Ishikawa (cell line): ENCODE measurements at regions not wholly inside any gene's neighbourhood (a gene's known extent, or its start where the extent isn't known, plus 50 kb on each side); places are given as distances from the start of the nearest gene placed in this dataset.

Experiments
- EP300 ChIP-seq: IDR thresholded peaks from 2 replicates; pipeline ENCODE4 v1.6.1; 2012; ENCODE audit warnings: borderline replicate concordance
- TF ChIP-seq, protein P1 (sequence below): IDR thresholded peaks from 2 replicates; pipeline ENCODE4 v1.6.1; 2012; ENCODE audit warnings: low read depth, mild to moderate bottlenecking

- TF ChIP-seq EP300: no peak
- TF ChIP-seq, protein P1, sequence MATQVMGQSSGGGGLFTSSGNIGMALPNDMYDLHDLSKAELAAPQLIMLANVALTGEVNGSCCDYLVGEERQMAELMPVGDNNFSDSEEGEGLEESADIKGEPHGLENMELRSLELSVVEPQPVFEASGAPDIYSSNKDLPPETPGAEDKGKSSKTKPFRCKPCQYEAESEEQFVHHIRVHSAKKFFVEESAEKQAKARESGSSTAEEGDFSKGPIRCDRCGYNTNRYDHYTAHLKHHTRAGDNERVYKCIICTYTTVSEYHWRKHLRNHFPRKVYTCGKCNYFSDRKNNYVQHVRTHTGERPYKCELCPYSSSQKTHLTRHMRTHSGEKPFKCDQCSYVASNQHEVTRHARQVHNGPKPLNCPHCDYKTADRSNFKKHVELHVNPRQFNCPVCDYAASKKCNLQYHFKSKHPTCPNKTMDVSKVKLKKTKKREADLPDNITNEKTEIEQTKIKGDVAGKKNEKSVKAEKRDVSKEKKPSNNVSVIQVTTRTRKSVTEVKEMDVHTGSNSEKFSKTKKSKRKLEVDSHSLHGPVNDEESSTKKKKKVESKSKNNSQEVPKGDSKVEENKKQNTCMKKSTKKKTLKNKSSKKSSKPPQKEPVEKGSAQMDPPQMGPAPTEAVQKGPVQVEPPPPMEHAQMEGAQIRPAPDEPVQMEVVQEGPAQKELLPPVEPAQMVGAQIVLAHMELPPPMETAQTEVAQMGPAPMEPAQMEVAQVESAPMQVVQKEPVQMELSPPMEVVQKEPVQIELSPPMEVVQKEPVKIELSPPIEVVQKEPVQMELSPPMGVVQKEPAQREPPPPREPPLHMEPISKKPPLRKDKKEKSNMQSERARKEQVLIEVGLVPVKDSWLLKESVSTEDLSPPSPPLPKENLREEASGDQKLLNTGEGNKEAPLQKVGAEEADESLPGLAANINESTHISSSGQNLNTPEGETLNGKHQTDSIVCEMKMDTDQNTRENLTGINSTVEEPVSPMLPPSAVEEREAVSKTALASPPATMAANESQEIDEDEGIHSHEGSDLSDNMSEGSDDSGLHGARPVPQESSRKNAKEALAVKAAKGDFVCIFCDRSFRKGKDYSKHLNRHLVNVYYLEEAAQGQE: no peak
Measured at GRCh38 chr14:25909045-25909747, 688.6 kb downstream of the NOVA1 start.
